ENCODE measurements at regions not wholly inside any gene's neighbourhood (a gene's known extent, or its start where the extent isn't known, plus 50 kb on each side); places are given as distances from the start of the nearest gene placed in this dataset.
A peak's percentile ranks its signal among the peaks of the same experiment; 100 is the strongest.

- Histone ChIP-seq H3K4me1 (ENCODE audit: insufficient read depth, low read length) (peaks cover 5% of the 10 kb centered on the region; the same call in 1 of the 2 replicates), H3K4me2 (ENCODE audit: low read length) (no peak overlapping the region), H2AFZ (ENCODE audit: low read length) (no peak overlapping the region), H3K9me3 (ENCODE audit: low read length) (no peaks in the 10 kb centered on the region), H3K4me3 (ENCODE audit: low read length) (no peak overlapping the region), H3K27ac (ENCODE audit: low read length) (no peak overlapping the region), H3K9me2 (replicated peaks; ENCODE audit: low read length) (no peaks in the 10 kb centered on the region), H3K79me2 (ENCODE audit: low read length) (no peaks in the 10 kb centered on the region), H3K9ac (ENCODE audit: low read length) (no peak overlapping the region), H3K27me3 (ENCODE audit: low read length) (no peaks in the 10 kb centered on the region), H4K20me1 (ENCODE audit: low read length) (no peaks in the 10 kb centered on the region), H3F3A (ENCODE audit: low read length, unreplicated experiment) (no peaks in the 10 kb centered on the region), H3K36me3 (ENCODE audit: low read depth, low read length) (no peaks in the 10 kb centered on the region)
- intact Hi-C loops (cut with micrococcal nuclease) = no loop called here
- BruUV-seq (replicated peaks) = no TSS peak
- ChIA-PET POLR2A (ENCODE audit: unreplicated experiment) (no interaction called here), CTCF (interaction anchor here (0.6 kb wide), 1 partner anchor 385 kb away, joined by 4 read pairs; no protein-coding TSS in a partner anchor)
- TF ChIP-seq CTCF (conservative IDR thresholded peaks at IDR 0.05; ENCODE audit: low read depth, low read length) (no peak), EZH2 (IDR thresholded peaks at IDR 0.05; ENCODE audit: low read length, unreplicated experiment) (no peak), EZH2phosphoT487 (IDR thresholded peaks at IDR 0.05; ENCODE audit: borderline replicate concordance, low read length) (no peak)
- no peak for DNase-seq
- no peak for ATAC-seq
These were observed 50.0 kb upstream of the BET1 start for GRCh38 chr7:94054130-94054529.

GRCh38 chr7:94055963-94056362 is 51.8 kb upstream of the BET1 start:
- no peak for DNase-seq
- no peaks in the 10 kb centered on the region for H3K79me2 ChIP-seq (ENCODE audit: low read length)
- H3F3A ChIP-seq (ENCODE audit: low read length, unreplicated experiment) = no peaks in the 10 kb centered on the region
- POLR2A ChIA-PET (ENCODE audit: unreplicated experiment) = no interaction called here
- no peak overlapping the region for H3K4me2 ChIP-seq (ENCODE audit: low read length)
- intact Hi-C loops (cut with micrococcal nuclease) = no loop called here
- TF ChIP-seq EZH2phosphoT487 (IDR thresholded peaks at IDR 0.05; ENCODE audit: borderline replicate concordance, low read length) = no peak
- no TSS peak for BruUV-seq (replicated peaks)
- H3K4me1 ChIP-seq (ENCODE audit: insufficient read depth, low read length) = peaks cover 5% of the 10 kb centered on the region; the same call in 1 of the 2 replicates
- no peak overlapping the region; the same call in 1 of the 2 replicates for H3K27ac ChIP-seq (ENCODE audit: low read length)
- H2AFZ ChIP-seq (ENCODE audit: low read length) = no peak overlapping the region
- H4K20me1 ChIP-seq (ENCODE audit: low read length) = no peaks in the 10 kb centered on the region
- H3K36me3 ChIP-seq (ENCODE audit: low read depth, low read length) = no peaks in the 10 kb centered on the region
- no peaks in the 10 kb centered on the region for H3K9me2 ChIP-seq (replicated peaks; ENCODE audit: low read length)
- no peaks in the 10 kb centered on the region for H3K27me3 ChIP-seq (ENCODE audit: low read length)
- H3K4me3 ChIP-seq (ENCODE audit: low read length) = no peak overlapping the region
- H3K9me3 ChIP-seq (ENCODE audit: low read length) = no peaks in the 10 kb centered on the region
- CTCF ChIA-PET = no interaction called here
- ATAC-seq = no peak
- no peak overlapping the region for H3K9ac ChIP-seq (ENCODE audit: low read length)

GRCh38 chr7:94056796-94057207 is 52.6 kb upstream of the BET1 start:
- Histone ChIP-seq H3F3A (ENCODE audit: low read length, unreplicated experiment) (no peaks in the 10 kb centered on the region), H3K27me3 (ENCODE audit: low read length) (no peaks in the 10 kb centered on the region), H3K36me3 (ENCODE audit: low read depth, low read length) (no peaks in the 10 kb centered on the region), H3K27ac (ENCODE audit: low read length) (peak overlapping the region; percentile 36), H3K9me2 (replicated peaks; ENCODE audit: low read length) (no peaks in the 10 kb centered on the region), H3K9ac (ENCODE audit: low read length) (no peak overlapping the region), H4K20me1 (ENCODE audit: low read length) (no peaks in the 10 kb centered on the region), H3K4me2 (ENCODE audit: low read length) (peak overlapping the region; percentile 26; the same call in 1 of the 2 replicates), H3K79me2 (ENCODE audit: low read length) (no peaks in the 10 kb centered on the region), H3K9me3 (ENCODE audit: low read length) (no peaks in the 10 kb centered on the region), H3K4me1 (ENCODE audit: insufficient read depth, low read length) (peaks cover 5% of the 10 kb centered on the region; the same call in 1 of the 2 replicates), H2AFZ (ENCODE audit: low read length) (no peak overlapping the region), H3K4me3 (ENCODE audit: low read length) (no peak overlapping the region)
- ChIA-PET POLR2A (ENCODE audit: unreplicated experiment) (no interaction called here), CTCF (no interaction called here)
- TF ChIP-seq EZH2phosphoT487 (IDR thresholded peaks at IDR 0.05; ENCODE audit: borderline replicate concordance, low read length) (no peak), EZH2 (IDR thresholded peaks at IDR 0.05; ENCODE audit: low read length, unreplicated experiment) (no peak), CTCF (conservative IDR thresholded peaks at IDR 0.05; ENCODE audit: low read depth, low read length) (no peak)
- ATAC-seq (peak; percentile 68), DNase-seq (peak; percentile 62)
- BruUV-seq (replicated peaks) = no TSS peak
- intact Hi-C loops (cut with micrococcal nuclease) = no loop called here
